ENCODE measurements at regions not wholly inside any gene's neighbourhood (a gene's known extent, or its start where the extent isn't known, plus 50 kb on each side); places are given as distances from the start of the nearest gene placed in this dataset.

- peak; percentile 49 for DNase-seq (ENCODE audit: low spot score)
- TF ChIP-seq CTCF (IDR thresholded peaks at IDR 0.05; ENCODE audit: extremely low read depth, missing control alignments), result no peak
Observed at GRCh38 chr7:17185690-17186070, 112.8 kb upstream of the AHR start.

- DNase-seq (ENCODE audit: low spot score), result no peak
Observed at GRCh38 chr7:17186745-17187530, 111.5 kb upstream of the AHR start.

GRCh38 chr7:17194656-17195055, 103.8 kb upstream of the AHR start:
- DNase-seq (ENCODE audit: low spot score), result no peak
- no peak for TF ChIP-seq CTCF (IDR thresholded peaks at IDR 0.05; ENCODE audit: extremely low read depth, missing control alignments)

More at GRCh38 chr7:17186745-17187530, 111.5 kb upstream of the AHR start:
- TF ChIP-seq CTCF (IDR thresholded peaks at IDR 0.05; ENCODE audit: extremely low read depth, missing control alignments), result no peak

- TF ChIP-seq CTCF (IDR thresholded peaks at IDR 0.05; ENCODE audit: extremely low read depth, missing control alignments), result no peak
Observed at GRCh38 chr7:17195576-17195975, 102.9 kb upstream of the AHR start.

GRCh38 chr7:17205910-17206309, 92.5 kb upstream of the AHR start:
- no peak for DNase-seq (ENCODE audit: low spot score)
- no peak for TF ChIP-seq CTCF (IDR thresholded peaks at IDR 0.05; ENCODE audit: extremely low read depth, missing control alignments)

More at GRCh38 chr7:17195576-17195975, 102.9 kb upstream of the AHR start:
- no peak for DNase-seq (ENCODE audit: low spot score)

- no peak for DNase-seq (ENCODE audit: low spot score)
- TF ChIP-seq CTCF (IDR thresholded peaks at IDR 0.05; ENCODE audit: extremely low read depth, missing control alignments), result no peak
Observed at GRCh38 chr7:17206349-17206905, 92.0 kb upstream of the AHR start.

GRCh38 chr7:17207220-17207619, 91.2 kb upstream of the AHR start:
- TF ChIP-seq CTCF (IDR thresholded peaks at IDR 0.05; ENCODE audit: extremely low read depth, missing control alignments), result no peak
- DNase-seq (ENCODE audit: low spot score), result no peak

Measured in GM20000 (cell line).